AG09319 (cell line): ENCODE measurements at regions not wholly inside any gene's neighbourhood (a gene's known extent, or its start where the extent isn't known, plus 50 kb on each side); places are given as distances from the start of the nearest gene placed in this dataset.

Source experiments
- DNase-seq: peaks from one replicate; pipeline ENCODE4 v3.0.0-alpha.2; 2010; ENCODE audit warnings: low read depth; ENCODE audit errors: extremely low read depth
- TF ChIP-seq, protein P1 (sequence below): IDR thresholded peaks from 2 replicates; pipeline ENCODE4 v1.5.1; 2011; ENCODE audit warnings: low read depth, mild to moderate bottlenecking, inconsistent platforms, low read length, moderate library complexity

DNA sequence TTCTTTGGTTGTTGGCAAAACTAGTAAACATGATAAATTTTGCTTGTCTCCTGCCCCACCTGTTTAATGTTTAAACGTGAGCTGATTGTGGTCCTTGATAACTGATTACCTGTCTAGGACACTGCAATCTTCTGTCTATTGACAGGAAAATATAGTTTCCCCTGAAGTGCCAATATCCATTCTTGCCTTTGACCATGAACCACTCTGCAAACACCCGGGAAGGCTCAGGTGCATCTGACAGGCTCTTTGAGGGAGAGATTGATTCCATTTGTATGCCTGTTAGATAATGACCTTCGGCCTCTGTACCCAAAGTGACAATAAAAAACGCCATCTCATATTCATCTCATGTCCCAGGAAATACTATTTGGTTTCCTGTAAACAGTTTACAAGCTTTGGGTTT lies 453.0 kb downstream of the CENPC start:
- no peak for DNase-seq
- TF ChIP-seq, protein P1, sequence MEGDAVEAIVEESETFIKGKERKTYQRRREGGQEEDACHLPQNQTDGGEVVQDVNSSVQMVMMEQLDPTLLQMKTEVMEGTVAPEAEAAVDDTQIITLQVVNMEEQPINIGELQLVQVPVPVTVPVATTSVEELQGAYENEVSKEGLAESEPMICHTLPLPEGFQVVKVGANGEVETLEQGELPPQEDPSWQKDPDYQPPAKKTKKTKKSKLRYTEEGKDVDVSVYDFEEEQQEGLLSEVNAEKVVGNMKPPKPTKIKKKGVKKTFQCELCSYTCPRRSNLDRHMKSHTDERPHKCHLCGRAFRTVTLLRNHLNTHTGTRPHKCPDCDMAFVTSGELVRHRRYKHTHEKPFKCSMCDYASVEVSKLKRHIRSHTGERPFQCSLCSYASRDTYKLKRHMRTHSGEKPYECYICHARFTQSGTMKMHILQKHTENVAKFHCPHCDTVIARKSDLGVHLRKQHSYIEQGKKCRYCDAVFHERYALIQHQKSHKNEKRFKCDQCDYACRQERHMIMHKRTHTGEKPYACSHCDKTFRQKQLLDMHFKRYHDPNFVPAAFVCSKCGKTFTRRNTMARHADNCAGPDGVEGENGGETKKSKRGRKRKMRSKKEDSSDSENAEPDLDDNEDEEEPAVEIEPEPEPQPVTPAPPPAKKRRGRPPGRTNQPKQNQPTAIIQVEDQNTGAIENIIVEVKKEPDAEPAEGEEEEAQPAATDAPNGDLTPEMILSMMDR, result no peak

GRCh38 chr4:67091673-67092072 lies 453.6 kb downstream of the CENPC start:
- TF ChIP-seq, protein P1, result no peak
- no peak for DNase-seq

GRCh38 chr4:67087897-67088296 lies 457.4 kb downstream of the CENPC start:
- TF ChIP-seq, protein P1, result no peak
- no peak for DNase-seq

DNA sequence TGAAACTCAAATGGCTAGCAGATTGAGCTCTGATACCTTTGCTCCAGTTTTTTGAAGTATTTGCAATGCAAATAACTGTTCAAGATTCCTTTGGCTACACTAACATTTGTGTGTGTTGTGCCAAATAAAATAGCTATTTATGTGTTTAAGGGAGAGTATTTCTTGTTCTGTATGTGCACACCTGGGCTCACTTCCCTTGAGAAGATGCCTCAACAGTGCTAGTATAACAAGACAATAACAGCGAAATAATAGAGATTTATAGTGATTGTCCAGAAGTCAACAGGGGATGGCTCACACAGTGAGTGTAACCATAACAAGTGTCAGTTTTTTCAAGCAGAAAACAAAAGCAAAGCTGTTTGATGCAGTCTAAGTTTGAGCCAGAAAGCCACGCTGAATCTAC lies 460.5 kb downstream of the CENPC start:
- TF ChIP-seq, protein P1, result no peak
- DNase-seq, result no peak

- no peak for DNase-seq
- TF ChIP-seq, protein P1, result no peak
These were observed 461.8 kb downstream of the CENPC start for GRCh38 chr4:67083496-67083895.

DNA sequence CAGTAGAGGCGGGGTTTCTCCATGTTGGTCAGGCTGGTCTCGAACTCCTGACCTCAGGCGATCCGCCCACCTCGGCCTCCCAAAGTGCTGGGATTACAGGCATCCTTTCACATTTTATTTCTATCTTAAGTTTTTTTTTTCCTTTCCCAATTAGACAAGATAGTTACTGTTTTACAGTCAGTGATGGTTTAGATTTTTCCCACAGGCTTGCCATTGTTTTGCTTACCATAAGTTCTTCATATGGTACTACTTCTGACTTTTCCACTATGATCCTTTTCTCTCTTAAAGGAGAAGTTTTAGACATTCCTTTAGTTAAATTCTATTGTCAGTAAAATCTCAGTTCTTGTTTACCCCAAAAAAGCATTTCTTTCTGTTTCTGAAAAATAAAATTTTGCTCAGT lies 462.6 kb downstream of the CENPC start:
- DNase-seq, result no peak
- TF ChIP-seq, protein P1, result no peak

GRCh38 chr4:67080046-67080557 lies 465.2 kb downstream of the CENPC start:
- no peak for DNase-seq
- TF ChIP-seq, protein P1, result no peak
